ENCODE measurements at regions not wholly inside any gene's neighbourhood (a gene's known extent, or its start where the extent isn't known, plus 50 kb on each side); places are given as distances from the start of the nearest gene placed in this dataset.
"Not testable (repeated sequence)": the region's sequence is repeated elsewhere in the genome, so short reads cannot be mapped to it uniquely, and the experiment has no call there.

DNA sequence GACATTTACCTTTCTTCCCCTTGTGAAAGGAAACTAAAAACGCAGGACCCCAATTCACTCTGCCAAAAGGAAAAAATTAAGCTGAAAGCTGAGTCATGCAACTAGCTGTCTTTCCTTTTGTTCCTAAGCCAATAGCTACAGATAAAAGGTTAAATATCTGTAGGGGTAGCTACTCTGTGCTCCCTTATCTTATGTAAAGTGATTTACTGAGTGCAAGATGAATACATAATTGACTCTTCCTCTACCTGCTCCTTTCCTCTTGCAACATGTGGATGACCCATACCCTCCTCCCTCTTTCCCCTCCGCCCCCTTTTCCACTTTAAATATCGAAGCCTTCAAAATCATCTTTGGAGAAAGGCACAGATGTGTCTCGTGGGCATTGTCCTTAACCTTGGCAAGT lies 68.0 kb upstream of the ZNF157 start:
- no peak overlapping the region for H3K4me3 ChIP-seq (ENCODE audit: low read length)
- DNase-seq (ENCODE audit: low read depth): no peak

DNA sequence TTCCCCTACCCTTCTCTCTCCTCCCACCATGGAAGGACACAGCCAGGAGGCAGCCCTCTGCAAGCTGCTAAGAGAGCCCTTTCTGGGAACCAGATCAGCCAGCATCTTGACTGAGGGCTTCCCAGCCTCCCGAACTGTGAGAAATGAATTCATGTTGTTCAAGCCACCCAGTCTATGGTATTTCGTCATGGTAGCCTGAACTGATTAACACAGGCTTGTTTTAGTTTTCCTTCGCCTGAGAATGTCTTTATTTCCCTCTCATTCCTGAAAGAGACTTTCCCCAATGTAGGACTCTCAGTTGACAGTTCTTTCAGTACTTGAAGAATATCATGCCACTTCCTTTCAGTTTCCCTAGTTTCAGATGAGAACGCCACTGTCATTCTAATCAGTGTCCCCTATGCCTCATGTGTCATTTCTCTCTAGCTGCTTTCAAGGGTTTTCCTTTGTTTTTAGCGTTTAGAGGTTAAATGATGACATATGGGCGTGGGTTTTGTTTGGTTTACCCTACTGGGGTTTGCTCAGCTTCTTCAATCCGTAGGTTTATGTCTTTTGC lies 63.8 kb upstream of the ZNF157 start:
- H3K4me3 ChIP-seq (ENCODE audit: low read length); DNase-seq (ENCODE audit: low read depth): not testable (repeated sequence)

More for the DNA sequence above, 68.0 kb upstream of the ZNF157 start:
- TF ChIP-seq CTCF (conservative IDR thresholded peaks at IDR 0.05; ENCODE audit: low read length): no peak

DNA sequence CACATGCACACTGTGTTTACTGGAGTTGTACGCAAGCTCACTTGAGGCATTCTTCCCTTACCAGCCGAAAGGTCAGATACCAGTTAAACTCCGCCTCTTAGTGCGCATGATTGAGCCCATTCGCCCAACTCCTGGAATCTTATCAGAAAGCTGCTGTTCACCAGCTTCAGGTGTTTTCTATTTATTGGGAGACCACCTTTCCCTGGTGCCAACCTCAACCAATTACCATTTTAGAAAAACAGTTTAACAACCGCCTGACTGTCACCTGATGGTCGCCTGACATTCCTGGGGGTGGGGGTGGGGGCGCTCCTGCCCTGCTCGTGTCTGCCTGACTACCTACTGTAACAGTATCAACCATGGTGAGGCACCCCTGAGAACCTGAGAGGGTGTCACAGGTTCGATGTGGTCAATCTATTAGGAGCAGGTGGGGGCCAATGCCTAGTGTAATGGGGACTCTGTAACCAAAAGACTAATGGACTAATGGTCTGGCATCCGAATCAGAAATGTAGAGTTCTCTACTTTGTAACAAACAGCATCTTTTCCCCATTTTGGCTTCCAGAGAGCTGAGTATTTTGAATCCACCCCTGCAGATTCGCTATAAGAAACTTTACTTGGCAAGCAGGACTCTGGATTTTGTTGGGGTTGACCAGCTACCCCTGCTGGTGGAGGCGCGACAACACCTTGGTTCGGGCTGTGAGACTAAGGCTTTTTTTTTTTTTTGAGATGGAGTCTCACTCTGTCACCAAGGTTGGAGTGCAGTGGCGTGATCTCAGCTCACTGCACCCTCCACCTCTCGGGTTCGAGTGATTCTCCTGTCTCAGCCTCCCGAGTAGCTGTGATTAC lies 58.2 kb upstream of the ZNF157 start:
- peak; percentile 66 for TF ChIP-seq CTCF (conservative IDR thresholded peaks at IDR 0.05; ENCODE audit: low read length)
- peak; percentile 71 for DNase-seq (ENCODE audit: low read depth)
- no peak overlapping the region for H3K4me3 ChIP-seq (ENCODE audit: low read length)

DNA sequence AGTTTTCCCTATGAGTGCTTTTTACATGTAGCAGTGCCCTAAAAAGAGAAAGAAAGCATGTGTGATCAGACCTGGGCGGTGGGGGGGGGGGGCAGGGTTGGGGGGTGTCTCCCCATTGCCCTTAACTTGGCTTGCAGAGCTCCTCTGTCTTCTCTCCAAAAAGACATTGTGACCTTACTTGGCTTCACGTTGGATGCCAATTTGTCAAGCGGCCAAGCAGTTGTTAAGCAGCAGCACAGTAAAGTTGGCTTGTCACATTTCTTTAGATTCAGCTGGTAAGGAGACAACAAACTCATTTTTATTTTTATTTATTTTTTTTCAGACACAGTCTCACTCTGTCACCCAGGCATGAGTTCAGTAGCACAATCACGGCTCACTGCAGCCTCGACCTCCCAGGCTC lies 57.3 kb upstream of the ZNF157 start:
- no peak for DNase-seq (ENCODE audit: low read depth)
- no peak for TF ChIP-seq CTCF (conservative IDR thresholded peaks at IDR 0.05; ENCODE audit: low read length)
- no peak overlapping the region for H3K4me3 ChIP-seq (ENCODE audit: low read length)

DNA sequence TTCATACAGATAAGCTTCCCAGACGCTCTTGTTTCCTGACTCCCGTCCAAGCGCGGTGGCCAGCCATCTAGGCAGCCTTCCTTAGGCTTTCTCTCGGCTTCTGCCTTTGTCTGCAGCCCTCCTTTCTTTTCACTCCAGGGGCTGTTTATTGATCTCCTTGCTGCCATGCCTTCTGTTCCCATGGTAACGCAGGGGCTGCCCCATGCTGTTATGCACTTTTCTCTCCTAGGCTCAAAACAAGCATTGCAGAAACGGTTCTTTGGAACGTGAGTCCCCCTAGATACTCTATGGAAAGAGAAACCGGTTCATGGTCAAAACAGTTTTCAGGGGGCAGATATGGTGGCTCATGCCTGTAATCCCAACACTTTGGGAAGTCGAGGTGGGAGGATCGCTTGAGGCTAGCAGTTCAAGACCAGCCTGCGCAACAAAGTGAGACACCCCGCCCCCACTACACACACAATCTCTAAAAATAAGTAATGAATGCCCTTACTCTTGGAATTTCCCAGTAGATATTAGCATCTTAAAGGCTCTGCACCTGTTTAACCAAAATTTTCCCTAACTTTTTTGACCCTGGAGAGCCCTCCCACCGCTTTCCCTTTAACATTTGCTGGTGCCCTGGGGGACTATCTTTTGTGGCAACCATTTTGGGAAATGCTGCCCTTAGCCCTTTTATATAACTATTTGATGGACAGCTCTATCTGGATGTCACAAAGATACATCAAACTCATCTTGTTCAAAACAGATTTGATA lies 53.9 kb upstream of the ZNF157 start:
- no peak for TF ChIP-seq CTCF (conservative IDR thresholded peaks at IDR 0.05; ENCODE audit: low read length)
- no peak overlapping the region for H3K4me3 ChIP-seq (ENCODE audit: low read length)
- no peak for DNase-seq (ENCODE audit: low read depth)
